Mesothelial cell of epicardium (in vitro differentiated cells): ENCODE measurements at regions not wholly inside any gene's neighbourhood (a gene's known extent, or its start where the extent isn't known, plus 50 kb on each side); places are given as distances from the start of the nearest gene placed in this dataset.

Source experiments
- DNase-seq, 2 experiments: peaks; one replicate each; pipeline ENCODE4 v3.0.0; 2021; ENCODE audit warnings: low spot score in 2 of 2; ENCODE audit not compliant: unreplicated experiment in 2 of 2
- H3K27ac Mint-ChIP-seq: 2 replicates; pipeline ENCODE4 v1.8.0; 2021; ENCODE audit warnings: mixed read lengths
- H3K27me3 Mint-ChIP-seq: 2 replicates; pipeline ENCODE4 v1.8.0; 2021; ENCODE audit warnings: low read depth, mixed read lengths
- H3K36me3 Mint-ChIP-seq: 2 replicates; pipeline ENCODE4 v1.8.0; 2021; ENCODE audit warnings: mixed read lengths
- H3K4me1 Mint-ChIP-seq: 2 replicates; pipeline ENCODE4 v1.8.0; 2021; ENCODE audit warnings: mixed read lengths
- H3K4me3 Mint-ChIP-seq: 2 replicates; pipeline ENCODE4 v1.8.0; 2021; ENCODE audit warnings: mild to moderate bottlenecking, moderate library complexity, mixed read lengths
- H3K9me3 Mint-ChIP-seq: 2 replicates; pipeline ENCODE4 v1.8.0; 2021; ENCODE audit warnings: mixed read lengths
- CTCF ChIP-seq: fragments of 200-600 bp; sonication (generic); IDR thresholded peaks from one replicate; pipeline ENCODE4 v1.5.0; 2021; ENCODE audit warnings: antibody characterized with exemption; ENCODE audit not compliant: unreplicated experiment

DNA sequence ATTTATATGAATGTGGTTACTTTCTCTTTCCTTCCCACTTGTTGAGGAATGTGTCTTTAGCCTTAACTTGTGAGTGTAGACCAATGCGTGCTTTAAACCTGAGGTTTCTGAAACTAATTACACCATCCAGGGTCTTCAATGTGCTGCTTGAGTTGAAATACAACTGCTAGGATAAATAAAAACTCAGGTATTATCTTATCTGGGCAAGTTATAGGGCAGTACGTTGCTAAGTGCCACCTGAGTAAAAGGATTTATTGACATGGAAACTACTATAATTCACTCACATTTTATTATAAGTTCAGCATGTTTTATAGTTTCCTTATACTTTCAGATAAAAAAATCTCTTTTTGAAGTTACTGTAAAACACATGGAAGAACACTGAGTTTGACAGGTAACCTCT is 1136.8 kb upstream of the NUDT12 start:
- H3K27ac Mint-ChIP-seq = no peak overlapping the region

DNA sequence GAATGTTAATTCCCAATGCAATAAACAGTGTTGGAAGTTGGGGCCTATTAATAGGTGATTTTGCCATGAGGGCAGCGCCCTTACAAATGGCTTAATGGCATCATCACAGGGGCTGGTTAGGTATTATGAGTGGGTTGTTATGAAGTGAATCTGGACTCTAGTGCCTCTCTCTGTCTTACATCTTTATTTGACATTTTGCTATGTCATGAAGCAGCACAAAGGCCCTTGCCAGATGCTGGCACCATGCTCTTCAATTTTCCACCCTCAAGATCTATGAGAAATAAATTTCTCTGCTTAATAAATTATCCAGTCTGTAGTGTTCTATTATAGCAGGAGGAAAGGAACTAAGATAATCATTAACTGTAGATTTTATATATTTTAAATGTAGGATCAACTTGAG is 1098.7 kb upstream of the NUDT12 start:
- no peak overlapping the region for H3K4me3 Mint-ChIP-seq
- no peak overlapping the region for H3K27ac Mint-ChIP-seq
- no peaks in the 10 kb centered on the region for H3K36me3 Mint-ChIP-seq
- peaks cover 2% of the 10 kb centered on the region for H3K4me1 Mint-ChIP-seq
- TF ChIP-seq CTCF = no peak
- H3K27me3 Mint-ChIP-seq = no peaks in the 10 kb centered on the region
- no peak for DNase-seq
- peaks cover 39% of the 10 kb centered on the region for H3K9me3 Mint-ChIP-seq

More for the DNA sequence above, 1136.8 kb upstream of the NUDT12 start:
- Mint-ChIP-seq H3K36me3 (peaks cover 15% of the 10 kb centered on the region), H3K9me3 (peaks cover 37% of the 10 kb centered on the region), H3K27me3 (no peaks in the 10 kb centered on the region), H3K4me3 (no peak overlapping the region), H3K4me1 (no peaks in the 10 kb centered on the region)
- no peak for TF ChIP-seq CTCF
- no peak for DNase-seq

- DNase-seq = no peak
- no peak overlapping the region for H3K27ac Mint-ChIP-seq
- no peak overlapping the region for H3K4me3 Mint-ChIP-seq
- peaks cover 48% of the 10 kb centered on the region for H3K9me3 Mint-ChIP-seq
- no peaks in the 10 kb centered on the region for H3K36me3 Mint-ChIP-seq
- H3K27me3 Mint-ChIP-seq = no peaks in the 10 kb centered on the region
- TF ChIP-seq CTCF = no peak
- peaks cover 2% of the 10 kb centered on the region for H3K4me1 Mint-ChIP-seq
Measured at GRCh38 chr5:104659497-104659896, 1096.9 kb upstream of the NUDT12 start.

DNA sequence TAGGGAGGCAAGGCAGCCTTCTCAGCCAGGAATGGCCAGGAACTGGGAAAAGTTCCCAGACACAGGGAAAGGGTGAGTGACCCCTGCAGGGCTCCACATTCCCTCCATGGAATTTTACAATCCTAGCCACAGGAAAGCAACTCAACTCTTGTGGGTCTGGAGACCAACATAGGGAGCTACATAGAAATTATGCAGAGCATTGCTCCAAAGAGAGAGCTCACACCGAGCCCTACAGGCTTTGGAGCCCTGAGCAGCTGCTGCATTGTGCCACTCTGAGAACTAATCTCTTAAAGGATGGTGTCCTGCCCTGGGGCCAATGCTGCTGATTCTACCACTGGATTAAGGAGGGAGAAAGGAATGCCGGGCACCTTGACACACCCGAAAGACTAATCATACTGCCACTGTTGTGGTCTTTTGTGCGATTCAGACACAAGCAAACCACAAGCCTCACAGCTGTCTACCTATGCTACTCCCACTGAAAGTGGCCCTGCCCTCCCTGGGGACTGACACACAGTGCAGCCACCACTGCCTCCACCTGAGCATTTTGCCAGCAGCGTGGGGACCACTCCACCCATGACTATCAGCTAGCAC is 1089.8 kb upstream of the NUDT12 start:
- Mint-ChIP-seq H3K27me3 (no peaks in the 10 kb centered on the region), H3K36me3 (no peaks in the 10 kb centered on the region), H3K27ac (no peak overlapping the region), H3K4me3 (no peak overlapping the region), H3K4me1 (no peaks in the 10 kb centered on the region), H3K9me3 (peaks cover 28% of the 10 kb centered on the region)
- no peak for TF ChIP-seq CTCF
- no peak for DNase-seq

GRCh38 chr5:104650313-104651055 is 1087.9 kb upstream of the NUDT12 start:
- Mint-ChIP-seq H3K4me3 (no peak overlapping the region), H3K4me1 (peaks cover 12% of the 10 kb centered on the region), H3K27me3 (no peaks in the 10 kb centered on the region), H3K36me3 (no peaks in the 10 kb centered on the region), H3K27ac (no peak overlapping the region), H3K9me3 (peaks cover 18% of the 10 kb centered on the region)
- DNase-seq = no peak
- no peak for TF ChIP-seq CTCF
